MM.1S (cell line): ENCODE measurements at regions not wholly inside any gene's neighbourhood (a gene's known extent, or its start where the extent isn't known, plus 50 kb on each side); places are given as distances from the start of the nearest gene placed in this dataset.

Experiments used
- CTCF ChIP-seq: fragments of 300-600 bp; sonication (generic); IDR thresholded peaks from 2 replicates; pipeline ENCODE4 v1.5.1; 2016; ENCODE audit warnings: antibody characterized with exemption, low read length, mixed read lengths
- EZH2 ChIP-seq: fragments of 300-600 bp; sonication (generic); optimal IDR thresholded peaks from 2 replicates; pipeline ENCODE3; 2017; ENCODE audit warnings: low read depth, mild to moderate bottlenecking, antibody characterized with exemption, low read length, mixed read lengths

GRCh38 chr2:234566622-234567021, 69.7 kb upstream of the ARL4C start:
- no peak for TF ChIP-seq CTCF
- TF ChIP-seq EZH2, result no peak
